SK-N-SH treated with all-trans-retinoic acid at 6 μM for 48 hours (cell line): ENCODE measurements at regions not wholly inside any gene's neighbourhood (a gene's known extent, or its start where the extent isn't known, plus 50 kb on each side); places are given as distances from the start of the nearest gene placed in this dataset.

ENCODE experiments used
- ATAC-seq: fragments of 200-7000 bp; cut with Tn5 transposase; 3 replicates; pipeline ENCODE4 v1.9.1; 2020; ENCODE audit warnings: mild to moderate bottlenecking, moderate library complexity
- ARNTL ChIP-seq: fragments of 450-650 bp; formaldehyde crosslinking; IDR thresholded peaks from 2 replicates; pipeline ENCODE4 v1.5.0; 2020; ENCODE audit warnings: low read depth, mild to moderate bottlenecking, moderate library complexity, borderline replicate concordance
- BACH2 ChIP-seq: fragments of 250-450 bp; sonication (Bioruptor Pico); IDR thresholded peaks from 2 replicates; pipeline ENCODE4 v1.9.0; 2021; ENCODE audit warnings: mild to moderate bottlenecking, borderline replicate concordance
- CREB5 ChIP-seq: fragments of 250-450 bp; sonication (Bioruptor Pico); IDR thresholded peaks from 2 replicates; pipeline ENCODE4 v1.5.1; 2020; ENCODE audit warnings: low read depth, mild to moderate bottlenecking, moderate library complexity
- CSDC2 ChIP-seq: fragments of 250-450 bp; sonication (Bioruptor Pico); IDR thresholded peaks from 2 replicates; pipeline ENCODE4 v1.5.0; 2020; ENCODE audit warnings: mild to moderate bottlenecking, moderate library complexity
- CSRNP3 ChIP-seq: fragments of 250-450 bp; sonication (Bioruptor Pico); IDR thresholded peaks from 2 replicates; pipeline ENCODE4 v1.5.1; 2021; ENCODE audit warnings: mild to moderate bottlenecking, moderate library complexity
- ESRRG ChIP-seq: fragments of 250-450 bp; sonication (Bioruptor Pico); IDR thresholded peaks from 2 replicates; pipeline ENCODE4 v1.6.1; 2021; ENCODE audit warnings: mild to moderate bottlenecking
- GLIS3 ChIP-seq: fragments of 250-450 bp; sonication (Bioruptor Pico); IDR thresholded peaks from 2 replicates; pipeline ENCODE4 v1.5.0; 2020; ENCODE audit warnings: mild to moderate bottlenecking, moderate library complexity
- ISL1 ChIP-seq: fragments of 250-450 bp; sonication (Bioruptor Pico); IDR thresholded peaks from 2 replicates; pipeline ENCODE4 v2.1.2; 2022; ENCODE audit warnings: mild to moderate bottlenecking, moderate library complexity
- OSR1 ChIP-seq: fragments of 250-450 bp; sonication (Bioruptor Pico); IDR thresholded peaks from 2 replicates; pipeline ENCODE4 v1.8.0; 2022; ENCODE audit warnings: moderate library complexity, mild to moderate bottlenecking, inconsistent platforms
- PPARA ChIP-seq: fragments of 250-450 bp; sonication (Bioruptor Pico); IDR thresholded peaks from 2 replicates; pipeline ENCODE4 v1.5.0; 2020; ENCODE audit warnings: mild to moderate bottlenecking, borderline replicate concordance
- RARB ChIP-seq: fragments of 250-450 bp; sonication (Bioruptor Pico); IDR thresholded peaks from 2 replicates; pipeline ENCODE4 v1.8.0; 2021; ENCODE audit warnings: mild to moderate bottlenecking, moderate library complexity
- SNAI2 ChIP-seq: fragments of 250-450 bp; sonication (Bioruptor Pico); IDR thresholded peaks from 2 replicates; pipeline ENCODE4 v1.5.0; 2020; ENCODE audit warnings: mild to moderate bottlenecking, moderate library complexity
- TCF4 ChIP-seq: fragments of 250-450 bp; sonication (Bioruptor Pico); IDR thresholded peaks from 2 replicates; pipeline ENCODE4 v1.8.0; 2021; ENCODE audit warnings: mild to moderate bottlenecking, moderate library complexity, borderline replicate concordance
- TOX ChIP-seq: fragments of 250-450 bp; sonication (Bioruptor Pico); IDR thresholded peaks from 2 replicates; pipeline ENCODE4 v1.8.0; 2021; ENCODE audit warnings: mild to moderate bottlenecking, moderate library complexity, borderline replicate concordance
- ZC3H10 ChIP-seq: fragments of 250-450 bp; sonication (Bioruptor Pico); IDR thresholded peaks from 2 replicates; pipeline ENCODE4 v1.5.1; 2021; ENCODE audit warnings: mild to moderate bottlenecking, moderate library complexity
- ZFP3 ChIP-seq: fragments of 250-450 bp; sonication (Bioruptor Pico); IDR thresholded peaks from 2 replicates; pipeline ENCODE4 v1.5.0; 2020; ENCODE audit warnings: mild to moderate bottlenecking, moderate library complexity
- ZFP30 ChIP-seq: fragments of 450-650 bp; formaldehyde crosslinking; IDR thresholded peaks from 2 replicates; pipeline ENCODE4 v1.5.0; 2022; ENCODE audit warnings: mild to moderate bottlenecking, moderate library complexity
- ZNF565 ChIP-seq: fragments of 450-650 bp; formaldehyde crosslinking; conservative IDR thresholded peaks from 2 replicates; pipeline ENCODE4 v1.5.0; 2020; ENCODE audit warnings: low read depth, mild to moderate bottlenecking, moderate library complexity
- ZNF70 ChIP-seq: fragments of 450-650 bp; formaldehyde crosslinking; IDR thresholded peaks from 2 replicates; pipeline ENCODE4 v1.5.0; 2020; ENCODE audit warnings: mild to moderate bottlenecking, moderate library complexity
- ZNF8 ChIP-seq: fragments of 450-650 bp; formaldehyde crosslinking; IDR thresholded peaks from 2 replicates; pipeline ENCODE4 v1.5.0; 2020; ENCODE audit warnings: mild to moderate bottlenecking, moderate library complexity
- TF ChIP-seq, protein P1 (sequence below): fragments of 250-450 bp; sonication (Bioruptor Pico); IDR thresholded peaks from 2 replicates; pipeline ENCODE4 v1.5.0; 2020; ENCODE audit warnings: mild to moderate bottlenecking, moderate library complexity
- TF ChIP-seq, protein P2 (sequence below): fragments of 250-450 bp; sonication (Bioruptor Pico); IDR thresholded peaks from 2 replicates; pipeline ENCODE4 v1.8.0; 2021; ENCODE audit warnings: low read depth, mild to moderate bottlenecking, moderate library complexity, borderline replicate concordance
- TF ChIP-seq, protein P3 (sequence below): fragments of 250-450 bp; sonication (Bioruptor Pico); IDR thresholded peaks from 2 replicates; pipeline ENCODE4 v1.8.0; 2020; ENCODE audit warnings: mild to moderate bottlenecking, moderate library complexity, borderline replicate concordance

GRCh38 chr2:36169843-36170242 lies 185.7 kb upstream of the CRIM1 start:
- TF ChIP-seq ZNF565 (CRISPR knock-in tag) (no peak), ZFP3 (CRISPR knock-in tag) (no peak), TOX (no peak), CSRNP3 (no peak), CREB5 (CRISPR knock-in tag) (no peak), OSR1 (CRISPR knock-in tag) (no peak), ISL1 (CRISPR knock-in tag) (no peak)
- TF ChIP-seq, protein P1, sequence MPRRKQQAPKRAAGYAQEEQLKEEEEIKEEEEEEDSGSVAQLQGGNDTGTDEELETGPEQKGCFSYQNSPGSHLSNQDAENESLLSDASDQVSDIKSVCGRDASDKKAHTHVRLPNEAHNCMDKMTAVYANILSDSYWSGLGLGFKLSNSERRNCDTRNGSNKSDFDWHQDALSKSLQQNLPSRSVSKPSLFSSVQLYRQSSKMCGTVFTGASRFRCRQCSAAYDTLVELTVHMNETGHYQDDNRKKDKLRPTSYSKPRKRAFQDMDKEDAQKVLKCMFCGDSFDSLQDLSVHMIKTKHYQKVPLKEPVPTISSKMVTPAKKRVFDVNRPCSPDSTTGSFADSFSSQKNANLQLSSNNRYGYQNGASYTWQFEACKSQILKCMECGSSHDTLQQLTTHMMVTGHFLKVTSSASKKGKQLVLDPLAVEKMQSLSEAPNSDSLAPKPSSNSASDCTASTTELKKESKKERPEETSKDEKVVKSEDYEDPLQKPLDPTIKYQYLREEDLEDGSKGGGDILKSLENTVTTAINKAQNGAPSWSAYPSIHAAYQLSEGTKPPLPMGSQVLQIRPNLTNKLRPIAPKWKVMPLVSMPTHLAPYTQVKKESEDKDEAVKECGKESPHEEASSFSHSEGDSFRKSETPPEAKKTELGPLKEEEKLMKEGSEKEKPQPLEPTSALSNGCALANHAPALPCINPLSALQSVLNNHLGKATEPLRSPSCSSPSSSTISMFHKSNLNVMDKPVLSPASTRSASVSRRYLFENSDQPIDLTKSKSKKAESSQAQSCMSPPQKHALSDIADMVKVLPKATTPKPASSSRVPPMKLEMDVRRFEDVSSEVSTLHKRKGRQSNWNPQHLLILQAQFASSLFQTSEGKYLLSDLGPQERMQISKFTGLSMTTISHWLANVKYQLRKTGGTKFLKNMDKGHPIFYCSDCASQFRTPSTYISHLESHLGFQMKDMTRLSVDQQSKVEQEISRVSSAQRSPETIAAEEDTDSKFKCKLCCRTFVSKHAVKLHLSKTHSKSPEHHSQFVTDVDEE (CRISPR knock-in tag), result no peak
- ATAC-seq, result no peak

DNA sequence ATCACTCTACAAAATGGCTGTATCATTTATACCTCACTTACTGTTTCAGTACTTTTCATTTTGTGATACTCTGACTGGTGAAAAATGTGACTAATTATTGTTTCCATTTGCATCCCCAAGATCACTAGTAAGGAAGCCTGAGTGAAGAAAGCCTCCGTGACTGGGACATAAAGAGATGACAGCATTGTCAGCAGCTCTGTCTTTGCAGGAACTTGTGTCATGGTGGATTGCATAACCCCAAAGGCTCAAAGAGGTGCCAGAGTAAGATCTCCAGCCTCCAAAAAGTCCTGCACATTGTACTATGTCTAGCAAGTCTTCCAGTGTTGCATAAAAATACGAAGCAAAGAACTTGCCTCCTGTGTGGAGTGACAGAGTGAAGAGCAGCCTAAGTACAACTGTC lies 187.5 kb upstream of the CRIM1 start:
- no peak for ATAC-seq
- no peak for TF ChIP-seq PPARA (CRISPR knock-in tag)
- no peak for TF ChIP-seq ZNF565 (CRISPR knock-in tag)
- no peak for TF ChIP-seq CREB5 (CRISPR knock-in tag)
- TF ChIP-seq RARB (CRISPR knock-in tag), result no peak
- TF ChIP-seq OSR1 (CRISPR knock-in tag), result no peak
- no peak for TF ChIP-seq ZNF70 (CRISPR knock-in tag)
- TF ChIP-seq ESRRG (CRISPR knock-in tag), result no peak
- no peak for TF ChIP-seq TOX
- TF ChIP-seq SNAI2 (CRISPR knock-in tag), result no peak

GRCh38 chr2:36165132-36165531 lies 190.4 kb upstream of the CRIM1 start:
- TF ChIP-seq ISL1 (CRISPR knock-in tag), result no peak
- no peak for TF ChIP-seq BACH2 (CRISPR knock-in tag)
- no peak for TF ChIP-seq CSDC2 (CRISPR knock-in tag)
- no peak for TF ChIP-seq TCF4 (CRISPR knock-in tag)
- TF ChIP-seq, protein P2, sequence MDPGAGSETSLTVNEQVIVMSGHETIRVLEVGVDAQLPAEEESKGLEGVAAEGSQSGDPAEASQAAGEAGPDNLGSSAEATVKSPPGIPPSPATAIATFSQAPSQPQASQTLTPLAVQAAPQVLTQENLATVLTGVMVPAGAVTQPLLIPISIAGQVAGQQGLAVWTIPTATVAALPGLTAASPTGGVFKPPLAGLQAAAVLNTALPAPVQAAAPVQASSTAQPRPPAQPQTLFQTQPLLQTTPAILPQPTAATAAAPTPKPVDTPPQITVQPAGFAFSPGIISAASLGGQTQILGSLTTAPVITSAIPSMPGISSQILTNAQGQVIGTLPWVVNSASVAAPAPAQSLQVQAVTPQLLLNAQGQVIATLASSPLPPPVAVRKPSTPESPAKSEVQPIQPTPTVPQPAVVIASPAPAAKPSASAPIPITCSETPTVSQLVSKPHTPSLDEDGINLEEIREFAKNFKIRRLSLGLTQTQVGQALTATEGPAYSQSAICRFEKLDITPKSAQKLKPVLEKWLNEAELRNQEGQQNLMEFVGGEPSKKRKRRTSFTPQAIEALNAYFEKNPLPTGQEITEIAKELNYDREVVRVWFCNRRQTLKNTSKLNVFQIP (CRISPR knock-in tag), result no peak
- TF ChIP-seq, protein P1 (CRISPR knock-in tag), result no peak
- no peak for TF ChIP-seq ZNF8 (CRISPR knock-in tag)
- TF ChIP-seq, protein P3, sequence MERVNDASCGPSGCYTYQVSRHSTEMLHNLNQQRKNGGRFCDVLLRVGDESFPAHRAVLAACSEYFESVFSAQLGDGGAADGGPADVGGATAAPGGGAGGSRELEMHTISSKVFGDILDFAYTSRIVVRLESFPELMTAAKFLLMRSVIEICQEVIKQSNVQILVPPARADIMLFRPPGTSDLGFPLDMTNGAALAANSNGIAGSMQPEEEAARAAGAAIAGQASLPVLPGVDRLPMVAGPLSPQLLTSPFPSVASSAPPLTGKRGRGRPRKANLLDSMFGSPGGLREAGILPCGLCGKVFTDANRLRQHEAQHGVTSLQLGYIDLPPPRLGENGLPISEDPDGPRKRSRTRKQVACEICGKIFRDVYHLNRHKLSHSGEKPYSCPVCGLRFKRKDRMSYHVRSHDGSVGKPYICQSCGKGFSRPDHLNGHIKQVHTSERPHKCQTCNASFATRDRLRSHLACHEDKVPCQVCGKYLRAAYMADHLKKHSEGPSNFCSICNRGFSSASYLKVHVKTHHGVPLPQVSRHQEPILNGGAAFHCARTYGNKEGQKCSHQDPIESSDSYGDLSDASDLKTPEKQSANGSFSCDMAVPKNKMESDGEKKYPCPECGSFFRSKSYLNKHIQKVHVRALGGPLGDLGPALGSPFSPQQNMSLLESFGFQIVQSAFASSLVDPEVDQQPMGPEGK (CRISPR knock-in tag), result no peak
- TF ChIP-seq CSRNP3, result no peak
- no peak for TF ChIP-seq ZNF565 (CRISPR knock-in tag)
- no peak for TF ChIP-seq ZFP3 (CRISPR knock-in tag)
- no peak for TF ChIP-seq PPARA (CRISPR knock-in tag)
- TF ChIP-seq ZNF70 (CRISPR knock-in tag), result no peak
- no peak for TF ChIP-seq ZC3H10 (CRISPR knock-in tag)
- no peak for TF ChIP-seq RARB (CRISPR knock-in tag)
- TF ChIP-seq ARNTL (CRISPR knock-in tag), result no peak
- no peak for TF ChIP-seq GLIS3
- TF ChIP-seq ZFP30 (CRISPR knock-in tag), result no peak
- TF ChIP-seq, all 23 proteins: peak for 0
- no peak for ATAC-seq
